ENCODE measurements at regions not wholly inside any gene's neighbourhood (a gene's known extent, or its start where the extent isn't known, plus 50 kb on each side); places are given as distances from the start of the nearest gene placed in this dataset.
"Not testable (repeated sequence)": the region's sequence is repeated elsewhere in the genome, so short reads cannot be mapped to it uniquely, and the experiment has no call there.

GRCh38 chr9:1922026-1922425, 93.1 kb upstream of the SMARCA2 start:
- Histone ChIP-seq H3K27ac (no peak overlapping the region), H3K4me3 (no peak overlapping the region)

GRCh38 chr9:1927546-1927945, 87.6 kb upstream of the SMARCA2 start:
- Histone ChIP-seq H3K27ac (no peak overlapping the region), H3K4me3 (no peak overlapping the region)

GRCh38 chr9:1929134-1929533, 86.0 kb upstream of the SMARCA2 start:
- Histone ChIP-seq H3K27ac (no peak overlapping the region), H3K4me3 (no peak overlapping the region)

GRCh38 chr9:1929722-1930244, 85.4 kb upstream of the SMARCA2 start:
- no peak overlapping the region for H3K27ac ChIP-seq
- H3K4me3 ChIP-seq = no peak overlapping the region

GRCh38 chr9:1930245-1930736, 84.9 kb upstream of the SMARCA2 start:
- not testable (repeated sequence) for H3K4me3 ChIP-seq, H3K27ac ChIP-seq

DNA sequence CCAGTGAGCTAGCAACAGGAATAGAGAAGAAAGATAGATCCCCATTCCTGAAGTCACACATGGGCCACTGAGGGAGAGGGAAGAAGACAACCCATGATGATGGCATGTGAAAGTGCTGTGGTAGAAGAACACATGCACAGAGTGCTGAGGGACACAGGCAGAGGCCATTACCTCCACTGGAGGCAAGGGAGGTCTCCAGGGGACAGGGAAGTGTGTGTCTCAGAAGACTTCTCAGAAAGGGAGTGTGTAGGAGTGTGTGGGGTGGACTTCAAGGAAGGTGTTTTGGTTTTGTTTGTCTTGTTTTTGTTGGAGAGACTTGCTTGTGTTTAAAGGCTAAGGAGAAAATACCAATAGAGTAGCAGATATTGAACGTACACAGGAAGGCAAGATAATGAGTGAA, 77.0 kb upstream of the SMARCA2 start:
- Histone ChIP-seq H3K4me3 (no peak overlapping the region), H3K27ac (no peak overlapping the region)

DNA sequence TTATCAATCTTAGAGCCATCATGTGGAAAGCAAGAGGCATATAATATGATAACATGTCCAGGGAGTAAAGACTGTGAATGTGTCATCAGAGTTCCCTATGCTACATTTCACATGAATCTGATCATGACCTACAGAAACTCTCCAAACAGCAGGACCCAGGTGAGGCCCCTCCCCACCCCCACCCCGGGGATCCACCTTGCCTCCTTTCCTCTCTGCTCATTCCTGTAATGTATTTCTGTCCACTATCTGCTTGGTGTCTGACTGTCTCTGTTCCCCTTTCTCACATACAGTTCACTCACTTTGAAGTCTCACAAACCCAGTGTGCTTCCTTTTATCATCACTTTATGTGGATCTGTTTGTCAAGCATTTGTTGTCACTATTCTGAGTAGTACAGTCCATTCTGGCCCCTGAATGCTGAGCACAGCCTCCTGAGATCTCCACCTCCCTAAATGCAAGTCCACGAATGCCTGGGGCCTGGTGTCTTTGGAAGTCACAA, 76.4 kb upstream of the SMARCA2 start:
- H3K27ac ChIP-seq = no peak overlapping the region
- no peak overlapping the region for H3K4me3 ChIP-seq

- Histone ChIP-seq H3K27ac (no peak overlapping the region), H3K4me3 (no peak overlapping the region)
Measured at GRCh38 chr9:1939466-1939865, 75.7 kb upstream of the SMARCA2 start.

DNA sequence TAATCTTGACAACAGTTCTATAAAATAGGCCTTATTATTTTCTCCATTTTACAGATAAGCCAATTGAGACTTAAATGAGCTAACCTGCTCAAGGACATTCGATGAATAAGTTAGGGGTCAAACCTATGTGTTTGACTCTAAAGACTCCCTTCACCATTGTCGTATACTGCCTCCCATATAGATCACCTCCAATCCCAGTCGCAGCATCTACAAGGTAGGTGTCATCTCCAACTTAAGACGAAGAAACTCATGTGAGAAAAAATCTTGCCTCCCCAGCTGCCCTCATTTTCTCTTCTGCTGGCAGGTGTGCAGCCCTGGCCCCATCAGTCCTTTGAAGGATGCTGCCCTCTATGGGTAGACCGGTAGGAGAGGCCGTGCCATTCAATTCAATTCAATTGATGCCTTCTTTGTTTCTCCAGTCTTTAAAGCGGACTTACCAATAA, 75.2 kb upstream of the SMARCA2 start:
- Histone ChIP-seq H3K4me3 (no peak overlapping the region), H3K27ac (no peak overlapping the region)

DNA sequence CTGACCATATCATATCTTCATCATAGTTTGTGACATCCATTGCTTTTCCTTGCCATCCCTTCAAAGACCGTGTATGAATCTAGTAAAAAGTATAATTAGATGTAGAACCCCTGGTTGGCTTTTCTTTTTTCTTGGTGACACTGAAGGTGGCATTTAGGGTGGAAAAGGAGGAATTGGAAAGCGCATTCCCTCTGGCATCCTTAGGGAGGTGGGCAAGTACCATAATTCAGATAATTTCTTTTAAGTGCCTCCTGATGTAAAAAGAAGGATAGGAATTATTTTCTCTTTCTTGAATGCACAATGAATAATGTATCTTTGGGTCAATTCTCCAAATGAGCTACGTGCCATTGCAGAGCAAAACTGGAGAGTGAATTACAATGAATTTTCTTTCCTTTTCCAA, 73.2 kb upstream of the SMARCA2 start:
- Histone ChIP-seq H3K4me3 (no peak overlapping the region), H3K27ac (no peak overlapping the region)

DNA sequence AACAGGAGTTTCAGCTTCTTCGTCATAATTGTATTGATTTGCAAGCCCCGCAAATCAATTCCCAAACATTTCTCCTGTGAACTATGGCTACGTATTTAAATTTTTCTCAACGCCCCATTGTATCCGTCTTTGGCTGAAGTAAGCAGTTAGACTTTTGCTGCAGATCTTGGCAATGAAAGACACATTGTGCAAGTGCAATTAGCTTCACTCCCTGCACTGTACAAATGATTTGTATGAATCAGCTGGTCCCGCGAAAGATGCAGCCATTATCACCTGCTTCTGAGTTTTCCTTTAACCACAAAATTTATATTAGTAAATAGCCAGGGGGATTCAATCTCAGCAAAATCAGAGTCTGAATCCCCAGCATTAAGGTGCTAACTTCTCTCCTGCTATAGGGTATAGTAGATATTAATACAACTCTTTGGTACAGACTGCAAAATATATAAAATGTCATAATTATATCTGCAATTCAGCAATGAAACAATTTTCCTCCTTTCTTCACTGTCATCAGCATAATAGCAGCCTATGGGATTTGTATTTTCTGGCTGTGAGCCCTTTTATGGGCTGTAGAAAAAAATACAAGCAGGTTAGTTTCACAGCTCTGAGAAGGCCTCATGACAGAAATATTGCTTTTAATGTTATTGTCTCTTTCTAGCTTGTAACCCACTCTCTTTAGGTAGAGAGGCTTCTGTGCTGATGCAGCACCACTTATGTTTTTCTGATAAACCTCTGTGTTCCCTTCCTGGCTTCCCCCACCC, 68.4 kb upstream of the SMARCA2 start:
- Histone ChIP-seq H3K4me3 (no peak overlapping the region), H3K27ac (no peak overlapping the region)

- no peak overlapping the region for H3K27ac ChIP-seq
- H3K4me3 ChIP-seq = no peak overlapping the region
Measured at GRCh38 chr9:1947438-1947837, 67.7 kb upstream of the SMARCA2 start.

- no peak overlapping the region for H3K27ac ChIP-seq
- H3K4me3 ChIP-seq = no peak overlapping the region
Measured at GRCh38 chr9:1948541-1948940, 66.6 kb upstream of the SMARCA2 start.

- H3K4me3 ChIP-seq = no peak overlapping the region
- no peak overlapping the region for H3K27ac ChIP-seq
Measured at GRCh38 chr9:1951446-1951845, 63.7 kb upstream of the SMARCA2 start.

GRCh38 chr9:1952001-1952400, 63.1 kb upstream of the SMARCA2 start:
- H3K4me3 ChIP-seq = no peak overlapping the region
- no peak overlapping the region for H3K27ac ChIP-seq

GRCh38 chr9:1954238-1954637, 60.9 kb upstream of the SMARCA2 start:
- no peak overlapping the region for H3K27ac ChIP-seq
- H3K4me3 ChIP-seq = no peak overlapping the region

DNA sequence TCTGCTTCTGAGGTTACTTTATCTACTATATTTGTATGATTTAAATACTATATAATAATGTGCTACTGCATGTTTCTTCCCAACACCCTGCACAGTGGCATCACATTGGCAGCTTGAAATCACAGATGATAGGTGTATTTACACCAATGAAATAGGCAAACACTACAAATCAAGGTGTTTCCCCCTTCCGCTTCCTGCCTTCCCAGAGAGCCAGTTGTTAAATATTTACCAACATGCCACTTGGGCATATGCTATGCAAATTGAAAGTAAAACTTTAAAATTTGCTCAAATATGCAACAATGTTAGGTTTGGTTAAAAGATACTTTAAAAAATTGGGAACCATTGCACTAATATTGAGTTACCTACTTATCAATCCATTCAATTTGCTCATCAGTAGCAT, 58.2 kb upstream of the SMARCA2 start:
- no peak overlapping the region for H3K27ac ChIP-seq
- H3K4me3 ChIP-seq = no peak overlapping the region

DNA sequence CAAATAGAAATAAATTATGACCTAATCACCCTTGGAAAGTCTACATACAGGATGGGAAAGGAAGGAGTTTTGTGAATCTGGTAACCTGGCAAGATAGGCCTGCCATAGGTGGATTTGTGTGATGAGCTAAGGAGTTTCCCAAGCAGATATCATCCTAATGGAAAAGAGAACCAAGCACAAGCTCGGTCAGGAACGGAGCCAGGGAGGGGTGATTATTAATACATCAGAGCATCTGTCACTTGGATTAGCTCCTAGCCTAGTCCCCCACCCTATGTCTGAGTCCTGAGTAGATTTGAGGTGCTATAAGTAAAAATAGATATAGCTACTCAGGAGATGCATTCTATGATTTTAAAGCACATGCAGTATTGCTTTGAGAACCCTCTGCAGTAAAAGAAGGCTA, 57.3 kb upstream of the SMARCA2 start:
- no peak overlapping the region for H3K27ac ChIP-seq
- no peak overlapping the region for H3K4me3 ChIP-seq

GRCh38 chr9:1959371-1959770, 55.8 kb upstream of the SMARCA2 start:
- no peak overlapping the region for H3K4me3 ChIP-seq
- no peak overlapping the region for H3K27ac ChIP-seq

- Histone ChIP-seq H3K27ac (no peak overlapping the region), H3K4me3 (no peak overlapping the region)
Measured at GRCh38 chr9:1960342-1961042, 54.7 kb upstream of the SMARCA2 start.

DNA sequence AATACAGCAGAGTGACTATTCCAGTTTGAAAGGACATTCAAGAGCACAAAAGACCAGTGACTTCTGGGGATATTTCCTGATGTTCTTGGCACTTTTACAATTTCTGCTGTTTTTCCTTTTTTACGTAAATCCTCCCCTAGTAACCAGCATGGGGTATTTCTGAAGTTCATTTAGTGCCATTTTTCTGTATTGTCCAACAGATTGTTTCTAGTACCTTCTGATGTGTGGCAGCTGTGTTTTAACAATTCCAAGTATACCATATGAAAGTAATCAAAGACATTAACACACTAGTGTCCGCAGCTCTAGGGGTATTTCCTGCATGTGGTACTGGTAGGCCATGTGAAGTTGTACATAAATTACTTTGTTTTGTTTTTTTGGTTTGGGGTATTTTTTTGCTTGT, 53.0 kb upstream of the SMARCA2 start:
- Histone ChIP-seq H3K27ac (no peak overlapping the region), H3K4me3 (no peak overlapping the region)

Data from skin epidermis (tissue), 12 donors.